Stromal cell of bone marrow (primary cell): ENCODE measurements at regions not wholly inside any gene's neighbourhood (a gene's known extent, or its start where the extent isn't known, plus 50 kb on each side); places are given as distances from the start of the nearest gene placed in this dataset.

ENCODE experiments used
- DNase-seq: peaks from one replicate; pipeline ENCODE4 v3.0.0-alpha.2; 2012; ENCODE audit warnings: low read depth

GRCh38 chr2:6203291-6203959 lies 511.2 kb downstream of the SOX11 start:
- no peak for DNase-seq

GRCh38 chr2:6206882-6207281 lies 514.7 kb downstream of the SOX11 start:
- no peak for DNase-seq

- DNase-seq = no peak
Measured at GRCh38 chr2:6211236-6211635, 519.1 kb downstream of the SOX11 start.

- no peak for DNase-seq
Measured at GRCh38 chr2:6212491-6212890, 520.3 kb downstream of the SOX11 start.

- DNase-seq = no peak
Measured at GRCh38 chr2:6213056-6213780, 521.0 kb downstream of the SOX11 start.

GRCh38 chr2:6214471-6214870 lies 522.3 kb downstream of the SOX11 start:
- DNase-seq = no peak

GRCh38 chr2:6215053-6215452 lies 522.9 kb downstream of the SOX11 start:
- DNase-seq = no peak

- DNase-seq = no peak
Measured at GRCh38 chr2:6216234-6216633, 524.0 kb downstream of the SOX11 start.

GRCh38 chr2:6218926-6219325 lies 526.7 kb downstream of the SOX11 start:
- no peak for DNase-seq

GRCh38 chr2:6219906-6220305 lies 527.7 kb downstream of the SOX11 start:
- DNase-seq = no peak

- no peak for DNase-seq
Measured at GRCh38 chr2:6222296-6222695, 530.1 kb downstream of the SOX11 start.

GRCh38 chr2:6224267-6224666 lies 532.1 kb downstream of the SOX11 start:
- DNase-seq = no peak

- no peak for DNase-seq
Measured at GRCh38 chr2:6228251-6228650, 536.1 kb downstream of the SOX11 start.

GRCh38 chr2:6231166-6231565 lies 539.0 kb downstream of the SOX11 start:
- no peak for DNase-seq

GRCh38 chr2:6233993-6234392 lies 541.8 kb downstream of the SOX11 start:
- no peak for DNase-seq

- DNase-seq = no peak
Measured at GRCh38 chr2:6234702-6235101, 542.5 kb downstream of the SOX11 start.

- no peak for DNase-seq
Measured at GRCh38 chr2:6236317-6236716, 544.1 kb downstream of the SOX11 start.

GRCh38 chr2:6237039-6237660 lies 545.0 kb downstream of the SOX11 start:
- no peak for DNase-seq

- DNase-seq = no peak
Measured at GRCh38 chr2:6249557-6249956, 557.4 kb downstream of the SOX11 start.

GRCh38 chr2:6254441-6254840 lies 562.3 kb downstream of the SOX11 start:
- no peak for DNase-seq

GRCh38 chr2:6264198-6264597 lies 572.0 kb downstream of the SOX11 start:
- DNase-seq = no peak

- no peak for DNase-seq
Measured at GRCh38 chr2:6281524-6281923, 584.2 kb downstream of the CMPK2 start.

GRCh38 chr2:6283259-6283658 lies 582.4 kb downstream of the CMPK2 start:
- DNase-seq = no peak
